Dedifferentiated amniotic fluid mesenchymal stem cell (primary cell): ENCODE measurements at regions not wholly inside any gene's neighbourhood (a gene's known extent, or its start where the extent isn't known, plus 50 kb on each side); places are given as distances from the start of the nearest gene placed in this dataset.

Experiments used
- DNase-seq: peaks from one replicate; pipeline ENCODE4 v3.0.0-alpha.2; 2016; ENCODE audit errors: extremely low spot score

DNA sequence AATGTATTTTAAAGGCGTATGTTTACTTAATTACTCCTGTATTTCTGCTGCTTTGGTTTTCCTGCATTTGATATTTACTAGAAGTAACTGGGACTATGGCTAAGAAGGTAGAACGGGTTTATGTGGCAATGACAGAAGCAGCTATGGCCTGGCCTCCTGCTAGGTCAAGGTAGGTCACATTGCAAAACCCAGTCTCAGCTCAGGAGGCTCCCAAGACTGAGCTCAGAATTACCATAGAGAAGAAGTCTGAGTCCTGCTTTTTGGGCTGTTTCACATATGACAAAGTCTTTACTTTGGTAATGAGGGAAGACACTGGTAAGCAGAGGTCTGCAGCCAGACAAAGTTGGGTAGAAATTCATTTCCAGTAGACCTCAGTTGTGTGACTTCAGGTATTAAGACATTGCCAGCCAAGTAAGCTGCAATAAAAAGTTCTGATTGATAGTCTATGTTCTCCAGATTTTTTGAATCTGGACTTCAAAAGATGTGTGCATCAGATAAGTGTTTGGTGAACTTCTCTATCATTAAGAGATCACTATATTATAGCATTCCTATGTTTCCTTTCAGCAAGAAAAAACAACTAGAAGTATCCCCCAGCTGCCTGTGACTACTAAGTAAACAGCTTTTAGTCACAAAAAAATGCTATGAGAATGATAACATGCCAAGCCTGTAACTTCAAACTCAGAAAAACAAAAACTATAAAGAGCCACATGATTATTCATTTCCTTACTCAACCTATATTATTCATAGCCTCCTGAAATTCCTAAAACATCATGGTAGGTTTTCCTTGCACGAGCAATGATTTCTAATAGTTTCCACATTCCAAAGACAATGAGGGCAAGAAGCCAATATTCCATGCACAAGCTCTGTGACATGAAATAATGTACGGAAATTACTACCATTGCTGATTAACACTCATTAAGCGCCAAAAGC lies 312.3 kb downstream of the HAO1 start:
- DNase-seq = no peak

DNA sequence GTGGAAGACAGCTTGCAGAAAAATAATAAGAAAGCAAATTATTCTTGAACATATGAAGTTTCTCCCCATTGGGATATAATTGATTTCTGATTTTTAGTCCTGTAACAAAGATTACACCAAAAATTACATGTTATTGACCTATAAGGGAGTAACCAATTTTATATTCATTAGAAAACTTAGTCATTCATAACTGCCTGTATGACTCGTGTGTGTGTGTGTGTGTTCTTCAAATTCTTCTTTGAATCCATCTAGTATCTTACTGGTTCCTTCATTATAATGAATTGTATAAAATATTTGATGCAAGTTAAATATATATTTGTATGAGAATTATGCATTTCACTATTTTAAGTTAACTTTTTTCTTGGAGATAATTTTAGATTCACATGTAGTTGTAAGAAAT lies 310.4 kb downstream of the HAO1 start:
- no peak for DNase-seq

DNA sequence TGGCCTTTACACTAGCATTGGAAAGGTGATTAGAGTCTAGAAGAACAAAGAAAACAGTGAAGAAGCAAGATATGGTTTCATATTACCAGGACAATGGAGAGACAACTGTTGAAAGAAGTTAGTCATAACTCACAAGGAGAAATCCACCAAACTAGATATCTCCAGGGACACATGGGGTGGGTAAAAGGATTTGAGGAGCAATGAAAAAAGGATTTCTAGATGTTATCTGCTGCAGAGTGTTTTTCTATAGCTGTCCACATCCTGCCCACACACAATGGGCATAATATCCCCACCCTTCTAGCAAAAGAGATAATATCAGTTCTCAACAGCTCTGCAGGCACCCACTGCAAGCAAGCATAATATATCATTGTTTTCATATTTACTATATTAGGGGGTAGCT lies 303.1 kb downstream of the HAO1 start:
- no peak for DNase-seq

DNA sequence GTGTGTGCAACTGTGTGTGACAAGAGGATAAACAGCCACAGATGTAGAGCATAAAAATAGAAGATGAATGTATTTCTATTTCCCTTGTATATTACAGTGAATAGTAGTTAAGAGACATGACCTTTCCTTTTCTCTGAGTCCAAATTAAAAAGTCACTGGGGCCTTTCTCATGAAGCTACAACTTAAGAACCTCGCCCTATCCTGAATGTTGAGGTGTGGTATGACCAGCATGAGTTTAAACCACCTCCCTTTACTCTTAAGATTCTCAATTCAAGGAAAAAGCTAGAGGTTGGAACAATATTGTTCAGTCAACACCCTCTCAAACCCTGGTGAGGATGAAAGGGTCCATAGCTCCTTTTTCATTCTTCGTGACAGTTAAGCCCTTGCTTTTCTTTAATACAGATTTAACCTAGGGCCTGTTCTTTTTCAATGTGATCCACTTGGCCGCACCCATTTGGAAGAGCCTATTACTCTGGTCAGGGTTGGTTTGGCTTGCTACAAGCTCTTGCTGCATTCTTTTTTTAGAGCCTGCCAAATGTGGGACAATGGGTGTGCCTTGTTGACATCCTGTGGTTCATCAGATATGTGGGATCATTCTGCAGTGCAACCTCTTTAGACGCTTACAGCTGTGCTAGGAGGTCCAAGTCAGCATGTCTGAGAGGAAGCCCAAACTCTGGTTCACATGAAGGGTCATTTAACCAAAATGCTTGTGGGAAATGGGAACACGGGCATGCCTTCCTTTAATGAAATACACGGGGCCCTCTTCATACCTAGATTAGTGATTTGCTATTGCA lies 290.0 kb downstream of the HAO1 start:
- peak; percentile 16 for DNase-seq

GRCh38 chr20:7654231-7654630 lies 286.0 kb downstream of the HAO1 start:
- DNase-seq = no peak

DNA sequence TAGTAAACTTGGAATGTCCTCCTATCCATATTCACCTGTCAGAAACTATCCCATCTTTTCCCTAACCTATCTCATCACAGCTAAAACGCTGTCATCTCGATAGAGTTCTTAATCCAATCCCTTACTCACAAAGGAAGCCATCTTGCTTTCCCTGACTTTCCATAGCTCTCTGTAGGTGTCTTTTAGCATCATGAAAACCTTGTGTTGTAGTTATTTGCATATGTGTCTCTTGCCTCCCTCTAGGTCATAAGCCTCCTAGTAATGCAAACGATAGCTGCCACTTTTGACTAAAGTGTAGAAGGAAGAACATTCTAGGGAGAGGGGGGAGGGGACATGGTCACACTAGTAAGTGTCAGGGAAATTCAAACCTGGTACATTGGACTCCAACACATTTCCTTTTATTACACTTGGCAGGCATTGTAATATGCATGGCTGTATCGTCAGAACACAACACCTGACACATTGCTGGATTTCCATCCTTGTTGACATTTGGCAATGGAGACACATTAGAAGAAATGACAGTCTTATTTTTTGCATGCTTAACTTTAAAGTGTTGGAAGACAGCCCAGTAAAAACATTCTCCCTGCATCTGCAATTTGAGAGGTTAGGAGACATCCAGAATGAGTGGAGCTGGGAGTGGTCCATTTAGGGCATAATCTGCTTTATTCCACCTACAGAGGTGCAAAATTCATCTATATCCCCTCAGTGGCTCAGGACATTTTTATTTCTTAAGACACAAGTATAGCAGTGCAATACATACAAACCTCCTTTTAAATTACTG lies 283.4 kb downstream of the HAO1 start:
- DNase-seq = no peak

- DNase-seq = no peak
Observed at GRCh38 chr20:7657569-7657968, 282.7 kb downstream of the HAO1 start.

GRCh38 chr20:7660165-7660564 lies 280.1 kb downstream of the HAO1 start:
- no peak for DNase-seq

DNA sequence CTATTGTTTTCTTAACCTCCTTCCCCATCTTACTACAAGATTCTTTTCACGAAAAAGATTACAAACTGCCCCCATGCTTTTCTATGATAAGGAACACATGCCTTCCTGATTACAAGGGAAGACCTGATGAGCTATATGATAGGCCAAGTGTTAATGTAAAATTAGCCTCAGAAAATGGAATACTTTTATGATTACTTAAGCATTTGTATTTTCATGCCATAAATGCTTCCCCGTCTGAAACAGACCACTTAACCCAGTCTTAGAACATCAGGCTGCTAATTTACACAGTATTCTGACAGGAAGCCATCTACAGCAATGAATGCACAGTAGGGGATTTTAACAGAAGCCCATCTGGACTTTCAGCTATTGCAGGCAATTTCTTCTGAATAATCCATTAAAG lies 274.9 kb downstream of the HAO1 start:
- DNase-seq = no peak

- no peak for DNase-seq
Observed at GRCh38 chr20:7667194-7667593, 273.1 kb downstream of the HAO1 start.

GRCh38 chr20:7672571-7672970 lies 267.7 kb downstream of the HAO1 start:
- no peak for DNase-seq

DNA sequence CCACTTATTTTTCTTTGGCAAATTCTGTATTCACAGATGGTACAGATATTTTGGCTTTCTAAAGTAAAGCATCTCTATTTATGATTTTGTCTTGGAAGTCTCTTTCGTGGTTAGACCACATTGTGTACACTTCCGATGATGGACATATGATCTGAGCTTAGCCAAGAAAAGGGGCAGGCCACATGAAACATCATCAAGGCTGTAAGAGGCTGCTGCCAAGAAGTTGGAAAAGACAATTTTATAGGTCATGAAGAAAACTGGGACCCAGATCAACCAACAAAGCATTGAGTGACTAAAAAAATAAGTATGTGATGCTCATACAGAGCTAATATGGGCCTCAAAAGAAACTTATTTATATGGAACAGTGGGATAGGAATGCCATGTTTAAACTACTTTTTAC lies 266.4 kb downstream of the HAO1 start:
- peak; percentile 36 for DNase-seq

DNA sequence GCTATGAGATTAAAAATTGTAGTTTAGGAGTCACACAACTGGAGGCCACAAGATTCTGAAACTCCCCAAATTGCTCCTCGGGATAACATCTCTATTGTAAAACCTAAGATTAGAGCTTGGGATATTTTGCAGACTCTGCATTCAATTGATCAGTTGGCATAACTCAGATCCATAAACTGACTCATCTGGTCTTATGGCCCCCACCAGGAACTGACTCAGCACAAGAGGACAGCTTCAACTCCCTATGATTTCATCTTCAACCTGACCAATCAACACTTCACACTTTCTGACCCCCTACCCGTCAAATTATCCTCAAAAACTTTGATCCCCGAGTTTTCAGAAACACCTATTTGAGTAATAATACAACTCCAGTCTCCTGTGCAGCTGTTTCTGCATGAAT lies 257.3 kb downstream of the HAO1 start:
- DNase-seq = no peak

DNA sequence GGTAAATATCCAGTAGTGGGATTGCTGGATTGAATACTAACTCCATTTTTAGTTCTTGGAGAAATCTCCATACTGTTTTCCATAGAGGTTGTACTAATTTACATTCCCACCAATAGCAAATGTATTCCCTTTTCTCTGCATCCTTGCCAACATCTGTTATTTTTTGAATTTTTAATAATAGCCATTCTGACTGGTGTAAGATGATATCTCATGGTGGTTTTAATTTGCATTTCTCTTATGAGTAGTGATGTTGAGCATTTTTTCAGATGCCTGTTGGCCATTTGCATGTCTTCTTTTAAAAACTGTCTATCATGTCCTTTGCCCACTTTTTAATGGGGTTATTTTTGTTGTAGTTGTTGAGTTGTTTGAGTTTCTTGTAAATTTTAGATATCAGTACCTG lies 253.2 kb downstream of the HAO1 start:
- no peak for DNase-seq

DNA sequence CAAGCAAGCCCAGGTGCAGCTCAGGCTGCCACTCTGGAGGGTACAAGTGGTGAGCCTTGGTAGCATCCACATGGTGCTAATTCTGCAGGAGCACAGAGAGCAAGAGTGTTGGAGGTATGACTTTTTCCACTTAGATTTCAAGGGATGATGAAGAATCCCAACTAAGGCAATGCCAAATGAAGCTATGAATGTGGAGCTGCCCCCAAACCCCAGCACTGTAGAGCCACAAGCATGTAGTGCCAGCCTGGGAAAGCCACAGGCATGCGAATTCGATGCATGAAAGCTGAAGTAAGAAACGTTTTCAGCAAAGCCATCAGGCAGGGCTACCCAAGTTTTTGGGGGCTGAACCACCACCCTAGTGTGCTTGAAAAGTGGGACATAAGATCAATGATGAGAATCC lies 251.1 kb downstream of the HAO1 start:
- no peak for DNase-seq

GRCh38 chr20:7691647-7692269 lies 248.5 kb downstream of the HAO1 start:
- DNase-seq = no peak

GRCh38 chr20:7692478-7692877 lies 247.8 kb downstream of the HAO1 start:
- DNase-seq = no peak

- no peak for DNase-seq
Observed at GRCh38 chr20:7693761-7694160, 246.5 kb downstream of the HAO1 start.

- DNase-seq = no peak
Observed at GRCh38 chr20:7695051-7695495, 245.2 kb downstream of the HAO1 start.

DNA sequence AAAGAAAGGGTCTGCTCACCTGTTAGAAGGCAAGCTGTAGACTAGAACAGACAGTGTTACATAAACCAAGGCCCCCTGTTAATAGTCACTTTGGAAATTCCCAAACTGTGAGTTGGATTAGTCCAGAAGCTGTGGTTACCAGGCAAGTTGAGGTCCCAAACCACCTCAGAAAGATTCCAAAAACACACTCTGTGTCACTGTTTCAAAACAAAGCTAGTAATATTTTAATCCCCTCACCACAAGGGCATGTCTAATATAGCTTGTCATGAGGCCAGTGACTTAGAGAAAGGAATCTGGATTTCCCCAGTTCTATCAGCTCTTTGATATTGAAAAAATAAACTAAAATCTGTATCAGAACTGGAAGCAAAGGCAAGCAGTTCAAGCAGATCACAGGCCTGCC lies 244.6 kb downstream of the HAO1 start:
- no peak for DNase-seq

DNA sequence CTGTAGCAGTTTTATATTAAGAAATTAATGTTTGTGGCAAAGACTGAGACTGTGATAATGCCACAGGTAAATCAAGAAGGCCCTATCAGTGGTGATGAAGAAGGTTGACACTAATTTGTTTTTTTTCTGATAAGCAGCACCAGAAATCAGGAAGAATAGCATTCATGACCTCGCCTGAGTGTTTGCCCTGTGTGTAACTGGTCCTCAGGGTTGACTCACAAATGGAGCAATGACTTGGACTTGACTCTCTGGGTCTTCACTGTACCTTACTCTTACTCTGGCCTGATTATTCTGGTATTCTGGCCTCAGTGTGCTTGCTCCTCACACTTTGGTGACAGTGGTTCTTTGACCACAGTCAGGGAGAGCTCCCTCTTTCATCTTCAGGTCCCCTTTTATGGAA lies 243.9 kb downstream of the HAO1 start:
- DNase-seq = no peak

- DNase-seq = no peak
Observed at GRCh38 chr20:7702141-7702540, 238.1 kb downstream of the HAO1 start.
